Osteocyte (in vitro differentiated cells): ENCODE measurements at regions not wholly inside any gene's neighbourhood (a gene's known extent, or its start where the extent isn't known, plus 50 kb on each side); places are given as distances from the start of the nearest gene placed in this dataset.

ENCODE experiments used
- DNase-seq: peaks from one replicate; pipeline ENCODE4 v3.0.0; 2021; ENCODE audit warnings: mixed read lengths; ENCODE audit not compliant: unreplicated experiment; ENCODE audit errors: extremely low spot score
- H3K27ac Mint-ChIP-seq: one replicate; pipeline ENCODE4 v1.8.0; 2021; ENCODE audit warnings: mild to moderate bottlenecking, mixed read lengths; ENCODE audit not compliant: unreplicated experiment
- H3K27me3 Mint-ChIP-seq: one replicate; pipeline ENCODE4 v1.8.0; 2021; ENCODE audit warnings: mixed read lengths; ENCODE audit not compliant: unreplicated experiment
- H3K36me3 Mint-ChIP-seq: one replicate; pipeline ENCODE4 v1.8.0; 2021; ENCODE audit warnings: mixed read lengths; ENCODE audit not compliant: unreplicated experiment
- H3K4me1 Mint-ChIP-seq: one replicate; pipeline ENCODE4 v1.8.0; 2021; ENCODE audit warnings: mixed read lengths; ENCODE audit not compliant: unreplicated experiment
- H3K4me3 Mint-ChIP-seq: one replicate; pipeline ENCODE4 v1.8.0; 2021; ENCODE audit warnings: mild to moderate bottlenecking, moderate library complexity, mixed read lengths; ENCODE audit not compliant: unreplicated experiment
- H3K9me3 Mint-ChIP-seq: one replicate; pipeline ENCODE4 v1.8.0; 2021; ENCODE audit warnings: mixed read lengths; ENCODE audit not compliant: unreplicated experiment
- CTCF ChIP-seq: fragments of 200-600 bp; sonication (generic); IDR thresholded peaks from 2 replicates; pipeline ENCODE4 v1.5.0; 2021; ENCODE audit warnings: antibody characterized with exemption, mild to moderate bottlenecking, moderate library complexity

DNA sequence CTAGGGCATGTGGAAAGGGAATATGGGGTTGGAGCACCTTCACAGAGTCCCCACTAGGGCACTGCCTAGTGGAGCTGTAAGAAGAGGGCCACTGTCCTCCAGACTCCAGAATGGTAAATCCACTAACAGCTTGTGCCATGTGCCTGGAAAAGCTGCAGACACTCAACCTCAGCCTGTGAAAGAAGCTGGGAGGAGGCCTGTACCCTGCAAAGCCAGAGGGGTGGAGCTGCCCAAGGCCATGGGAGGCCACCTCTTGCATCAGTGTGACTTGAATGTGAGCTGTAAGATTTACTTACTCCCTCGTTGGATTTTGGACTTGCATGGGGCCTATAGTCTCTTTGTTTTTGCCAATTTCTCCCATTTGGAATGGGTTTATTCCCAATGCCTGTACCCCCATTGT lies 705.2 kb upstream of the ROBO1 start:
- H3K27ac Mint-ChIP-seq, result no peak overlapping the region
- no peaks in the 10 kb centered on the region for H3K4me1 Mint-ChIP-seq
- no peak overlapping the region for H3K4me3 Mint-ChIP-seq
- no peaks in the 10 kb centered on the region for H3K9me3 Mint-ChIP-seq
- H3K36me3 Mint-ChIP-seq, result no peaks in the 10 kb centered on the region
- DNase-seq, result no peak
- peaks cover 6% of the 10 kb centered on the region for H3K27me3 Mint-ChIP-seq
- TF ChIP-seq CTCF, result no peak

DNA sequence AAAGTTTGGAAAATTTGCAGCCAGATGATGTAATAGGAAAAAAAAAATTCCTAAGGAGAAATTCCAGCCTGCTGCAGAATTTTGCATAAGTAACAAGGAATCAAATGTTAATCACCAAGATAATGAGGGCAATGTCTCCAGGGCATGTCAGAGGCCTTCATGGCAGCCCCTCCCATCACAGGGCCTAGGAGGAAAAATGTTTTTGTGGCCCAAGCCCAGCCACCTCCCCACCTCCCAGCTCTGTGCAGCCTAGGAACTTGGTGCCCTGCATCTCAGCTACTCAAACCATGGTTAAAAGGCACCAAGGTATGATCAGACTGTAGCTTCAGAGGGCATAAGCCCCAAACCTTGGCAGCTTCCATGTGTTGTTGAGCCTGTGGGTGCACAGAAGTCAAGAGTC lies 704.7 kb upstream of the ROBO1 start:
- no peaks in the 10 kb centered on the region for H3K9me3 Mint-ChIP-seq
- peaks cover 5% of the 10 kb centered on the region for H3K27me3 Mint-ChIP-seq
- no peak overlapping the region for H3K4me3 Mint-ChIP-seq
- H3K27ac Mint-ChIP-seq, result no peak overlapping the region
- H3K36me3 Mint-ChIP-seq, result no peaks in the 10 kb centered on the region
- no peak for DNase-seq
- TF ChIP-seq CTCF, result no peak
- H3K4me1 Mint-ChIP-seq, result no peaks in the 10 kb centered on the region

- no peak for DNase-seq
- H3K36me3 Mint-ChIP-seq, result no peaks in the 10 kb centered on the region
- peaks cover 3% of the 10 kb centered on the region for H3K9me3 Mint-ChIP-seq
- no peak overlapping the region for H3K4me3 Mint-ChIP-seq
- no peaks in the 10 kb centered on the region for H3K4me1 Mint-ChIP-seq
- no peak for TF ChIP-seq CTCF
- H3K27ac Mint-ChIP-seq, result no peak overlapping the region
- H3K27me3 Mint-ChIP-seq, result peaks cover 7% of the 10 kb centered on the region
These were observed 702.6 kb upstream of the ROBO1 start for GRCh38 chr3:80470433-80470832.

DNA sequence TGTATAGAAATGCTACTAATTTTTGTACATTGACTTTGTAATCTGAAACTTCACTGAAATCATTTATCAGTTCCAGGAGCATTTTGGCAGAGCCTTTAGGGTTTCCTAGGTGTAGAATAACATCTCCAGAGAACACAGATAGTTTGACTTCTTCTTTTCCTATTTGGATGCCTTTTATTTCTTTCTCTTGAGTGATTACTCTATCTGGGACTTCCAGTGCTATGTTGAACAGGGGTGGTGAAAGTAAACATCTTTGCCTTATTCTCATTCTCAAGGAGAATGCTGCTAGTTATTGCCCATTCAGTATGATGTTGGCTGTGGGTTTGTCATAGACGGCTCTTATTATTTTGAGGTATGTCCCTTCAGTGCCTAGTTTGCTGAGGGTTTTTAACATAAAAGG lies 697.9 kb upstream of the ROBO1 start:
- Mint-ChIP-seq H3K9me3 (peaks cover 3% of the 10 kb centered on the region), H3K27ac (no peak overlapping the region), H3K27me3 (peaks cover 11% of the 10 kb centered on the region), H3K4me3 (no peak overlapping the region), H3K4me1 (no peaks in the 10 kb centered on the region), H3K36me3 (no peaks in the 10 kb centered on the region)
- no peak for TF ChIP-seq CTCF
- no peak for DNase-seq

DNA sequence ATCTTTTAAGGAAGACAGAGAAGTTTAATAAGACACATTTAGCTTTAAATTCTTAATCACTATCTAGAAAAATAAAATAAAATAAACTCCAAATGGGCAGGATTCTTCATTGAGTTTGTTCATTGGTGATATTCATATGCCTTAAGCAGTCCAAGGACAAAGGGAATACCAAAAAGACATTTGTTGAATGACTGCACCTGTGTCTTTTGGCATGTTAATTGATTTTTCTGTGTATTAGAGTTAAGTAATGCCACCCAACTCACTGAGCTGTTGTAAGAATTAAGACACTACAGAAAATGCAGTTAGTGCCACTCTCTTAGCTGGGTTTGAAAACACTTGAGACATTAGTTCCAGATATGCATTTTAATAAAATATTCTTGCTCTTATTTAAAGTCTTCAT lies 683.6 kb upstream of the ROBO1 start:
- DNase-seq, result no peak
- no peak overlapping the region for H3K27ac Mint-ChIP-seq
- no peaks in the 10 kb centered on the region for H3K36me3 Mint-ChIP-seq
- no peak for TF ChIP-seq CTCF
- no peaks in the 10 kb centered on the region for H3K9me3 Mint-ChIP-seq
- H3K4me3 Mint-ChIP-seq, result no peak overlapping the region
- H3K4me1 Mint-ChIP-seq, result no peaks in the 10 kb centered on the region
- no peaks in the 10 kb centered on the region for H3K27me3 Mint-ChIP-seq
